ENCODE measurements at regions not wholly inside any gene's neighbourhood (a gene's known extent, or its start where the extent isn't known, plus 50 kb on each side); places are given as distances from the start of the nearest gene placed in this dataset.

GRCh38 chr22:49570032-49570848 lies 257.4 kb downstream of the BRD1 start:
- no peak for DNase-seq (ENCODE audit: low read depth in 2 of 2, low spot score in 1 of 2)

- DNase-seq (ENCODE audit: low read depth in 2 of 2, low spot score in 1 of 2), result no peak
These were observed 258.2 kb downstream of the BRD1 start for GRCh38 chr22:49569286-49570031.

GRCh38 chr22:49568751-49569285 lies 258.9 kb downstream of the BRD1 start:
- no peak for DNase-seq (ENCODE audit: low read depth in 2 of 2, low spot score in 1 of 2)

- no peak for DNase-seq (ENCODE audit: low read depth in 2 of 2, low spot score in 1 of 2)
These were observed 259.5 kb downstream of the BRD1 start for GRCh38 chr22:49567899-49568750.

- DNase-seq (ENCODE audit: low read depth in 2 of 2, low spot score in 1 of 2), result no peak
These were observed 261.0 kb downstream of the BRD1 start for GRCh38 chr22:49566693-49567092.

GRCh38 chr22:49566141-49566541 lies 261.5 kb downstream of the BRD1 start:
- DNase-seq (ENCODE audit: low read depth in 2 of 2, low spot score in 1 of 2), result no peak

- DNase-seq (ENCODE audit: low read depth in 2 of 2, low spot score in 1 of 2), result no peak
These were observed 262.2 kb downstream of the BRD1 start for GRCh38 chr22:49565516-49565855.

- no peak for DNase-seq (ENCODE audit: low read depth in 2 of 2, low spot score in 1 of 2)
These were observed 262.8 kb downstream of the BRD1 start for GRCh38 chr22:49564666-49565515.

GRCh38 chr22:49564054-49564453 lies 263.6 kb downstream of the BRD1 start:
- no peak for DNase-seq (ENCODE audit: low read depth in 2 of 2, low spot score in 1 of 2)

- no peak for DNase-seq (ENCODE audit: low read depth in 2 of 2, low spot score in 1 of 2)
These were observed 264.9 kb downstream of the BRD1 start for GRCh38 chr22:49562685-49563249.

GRCh38 chr22:49561976-49562375 lies 265.7 kb downstream of the BRD1 start:
- no peak for DNase-seq (ENCODE audit: low read depth in 2 of 2, low spot score in 1 of 2)

- no peak for DNase-seq (ENCODE audit: low read depth in 2 of 2, low spot score in 1 of 2)
These were observed 266.3 kb downstream of the BRD1 start for GRCh38 chr22:49561338-49561737.

GRCh38 chr22:49555526-49555925 lies 272.1 kb downstream of the BRD1 start:
- no peak for DNase-seq (ENCODE audit: low read depth in 2 of 2, low spot score in 1 of 2)

- DNase-seq (ENCODE audit: low read depth in 2 of 2, low spot score in 1 of 2), result no peak
These were observed 272.9 kb downstream of the BRD1 start for GRCh38 chr22:49554741-49555140.

GRCh38 chr22:49554296-49554625 lies 273.4 kb downstream of the BRD1 start:
- no peak for DNase-seq (ENCODE audit: low read depth in 2 of 2, low spot score in 1 of 2)

GRCh38 chr22:49553518-49554295 lies 274.0 kb downstream of the BRD1 start:
- DNase-seq (ENCODE audit: low read depth in 2 of 2, low spot score in 1 of 2), result no peak

GRCh38 chr22:49553076-49553475 lies 274.6 kb downstream of the BRD1 start:
- DNase-seq (ENCODE audit: low read depth in 2 of 2, low spot score in 1 of 2), result no peak

GRCh38 chr22:49551897-49552614 lies 275.6 kb downstream of the BRD1 start:
- DNase-seq (ENCODE audit: low read depth in 2 of 2, low spot score in 1 of 2), result no peak

GRCh38 chr22:49551446-49551845 lies 276.2 kb downstream of the BRD1 start:
- DNase-seq (ENCODE audit: low read depth in 2 of 2, low spot score in 1 of 2), result no peak

Data from stimulated activated CD8-positive, alpha-beta memory T cell treated with anti-CD3 and anti-CD28 coated beads, Interleukin-4, amount 100 ng/mL, for 4 hours (primary cell).